NOMO-1 treated with dmso at 0.1 percent for 144 hours (cell line): ENCODE measurements at regions not wholly inside any gene's neighbourhood (a gene's known extent, or its start where the extent isn't known, plus 50 kb on each side); places are given as distances from the start of the nearest gene placed in this dataset.

Source experiments
- DNase-seq: peaks from one replicate; lab custom pipeline; 2025; ENCODE audit not compliant: unreplicated experiment; lab: John Stamatoyannopoulos, UW

DNA sequence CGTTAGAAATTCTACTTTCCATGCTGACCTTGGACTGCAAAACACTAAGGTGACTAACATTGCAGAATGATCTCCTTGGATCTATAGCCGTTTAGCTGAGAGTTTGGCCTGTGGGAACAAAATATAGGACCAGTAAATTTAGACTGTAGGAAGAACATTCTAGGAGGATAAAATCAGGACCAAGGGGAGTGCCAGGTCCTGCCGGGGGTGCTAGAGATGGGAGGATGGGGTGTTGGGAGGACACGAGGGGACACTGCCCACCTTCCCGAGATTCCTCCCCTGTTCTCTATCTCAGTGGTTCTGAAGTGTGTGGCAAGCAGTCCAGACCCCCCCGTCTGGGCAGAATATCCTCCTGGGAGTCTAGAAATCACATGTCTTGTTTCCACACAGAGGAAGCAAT lies 445.2 kb downstream of the ZSWIM6 start:
- DNase-seq = no peak

DNA sequence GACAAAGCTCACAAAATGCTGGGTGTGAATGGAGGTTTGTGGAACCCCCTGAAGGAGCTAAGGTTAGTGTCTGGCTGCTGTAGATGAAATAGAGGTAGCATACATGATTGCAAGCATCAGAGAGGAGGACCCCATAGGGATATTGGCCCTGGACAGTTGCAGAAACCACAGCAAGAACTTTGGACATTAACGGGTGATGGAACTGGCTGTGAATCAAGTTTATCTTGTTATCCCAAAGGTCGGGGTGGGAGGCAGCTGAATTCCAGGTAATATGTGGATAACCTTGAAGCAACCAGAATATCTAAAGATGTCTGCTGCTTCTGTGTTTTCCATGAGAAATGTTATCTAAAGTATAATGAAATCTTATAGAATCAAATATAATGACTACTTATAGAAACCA lies 447.7 kb downstream of the ZSWIM6 start:
- no peak for DNase-seq

DNA sequence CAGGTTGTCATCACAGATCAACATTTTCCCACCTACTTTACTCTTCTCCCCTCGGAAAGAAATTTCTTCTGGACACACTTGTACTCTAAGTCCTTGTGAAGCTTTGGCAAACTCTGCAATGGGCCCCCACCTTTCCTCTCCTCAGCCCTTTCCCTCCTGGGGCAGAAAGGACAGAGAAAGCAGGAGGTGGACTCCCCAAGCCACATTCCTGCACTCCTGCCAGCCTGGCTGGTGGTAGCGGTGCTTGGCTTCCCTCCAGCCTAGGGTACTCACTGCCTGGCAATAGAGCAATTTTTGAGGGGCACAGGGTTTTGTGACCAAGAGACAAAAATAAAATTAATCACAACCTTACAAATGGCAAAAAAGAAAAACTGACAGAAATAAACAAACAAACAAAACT lies 451.4 kb downstream of the ZSWIM6 start:
- no peak for DNase-seq

DNA sequence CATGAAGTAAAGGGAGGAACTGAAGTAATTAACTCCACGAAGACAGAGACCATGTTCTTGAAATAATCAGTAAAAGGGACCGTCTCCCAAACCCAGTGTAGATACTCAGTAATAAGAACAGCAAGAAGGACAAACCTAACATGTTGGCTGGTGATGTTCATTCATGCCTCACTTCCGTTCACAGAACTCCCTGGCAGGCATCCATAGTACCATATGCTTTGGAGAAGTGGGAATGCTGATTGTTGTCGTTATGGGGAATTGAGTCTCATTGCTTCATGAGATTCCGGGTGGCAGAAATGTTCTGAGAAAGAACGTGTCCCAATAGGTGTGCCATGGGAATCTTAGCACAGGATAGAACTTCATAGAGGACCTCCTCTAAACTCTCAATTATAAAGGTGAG lies 452.3 kb downstream of the ZSWIM6 start:
- DNase-seq = no peak

DNA sequence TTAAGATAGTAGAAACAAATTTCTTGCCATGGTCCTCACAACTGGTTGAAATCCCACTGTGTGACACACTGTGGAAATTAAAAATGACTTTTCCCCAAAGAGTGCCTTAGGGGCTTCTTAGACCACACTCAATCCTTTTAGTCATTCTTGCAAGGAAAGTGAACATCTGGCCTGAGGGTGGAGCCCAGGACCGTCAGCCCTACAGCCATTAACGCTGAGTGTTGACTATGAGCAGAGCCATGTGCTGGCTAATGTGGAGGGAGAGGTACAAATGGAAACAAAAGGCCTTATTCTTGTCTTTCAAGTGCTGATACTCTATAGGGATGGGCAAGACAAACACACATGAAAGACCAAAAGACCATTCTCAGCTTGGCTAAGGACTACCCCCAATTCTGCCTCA lies 456.5 kb downstream of the ZSWIM6 start:
- DNase-seq = no peak

DNA sequence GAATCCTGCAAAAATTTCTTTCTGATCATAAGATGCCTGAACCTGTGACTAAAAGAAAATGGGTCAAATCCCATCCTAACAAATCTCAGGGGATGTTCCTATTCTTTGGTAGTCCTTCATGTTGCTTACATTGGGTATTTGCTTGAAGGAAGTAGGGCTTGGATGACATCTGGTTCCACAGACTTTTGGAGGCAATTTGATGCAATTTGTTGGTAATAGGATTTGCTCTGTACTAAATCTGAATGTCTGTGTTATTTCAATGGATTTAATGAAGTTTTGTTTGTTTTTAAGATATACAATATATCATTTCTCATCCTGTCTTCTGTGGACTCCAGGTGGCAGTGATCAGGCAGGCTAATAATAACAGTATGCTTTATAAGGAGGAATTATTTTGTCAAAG lies 457.9 kb downstream of the ZSWIM6 start:
- no peak for DNase-seq

DNA sequence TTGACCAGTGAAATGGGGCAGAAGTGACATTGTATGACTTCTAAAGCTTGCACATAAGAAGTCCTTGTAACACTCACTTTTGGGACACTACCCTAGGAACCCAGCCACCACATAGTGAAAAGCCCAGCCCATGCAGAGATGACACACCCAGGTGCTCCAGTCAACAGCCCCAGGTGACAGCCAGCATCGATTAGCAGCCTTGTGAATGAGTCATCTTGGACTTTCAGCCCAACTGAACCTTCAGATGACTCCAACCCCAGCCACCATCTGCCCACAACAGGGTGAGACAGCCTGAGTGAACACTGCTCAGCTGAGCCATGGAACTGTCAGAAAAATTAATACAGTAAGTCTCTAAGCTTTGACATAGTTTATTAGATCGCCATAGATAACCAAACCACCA lies 458.6 kb downstream of the ZSWIM6 start:
- no peak for DNase-seq

DNA sequence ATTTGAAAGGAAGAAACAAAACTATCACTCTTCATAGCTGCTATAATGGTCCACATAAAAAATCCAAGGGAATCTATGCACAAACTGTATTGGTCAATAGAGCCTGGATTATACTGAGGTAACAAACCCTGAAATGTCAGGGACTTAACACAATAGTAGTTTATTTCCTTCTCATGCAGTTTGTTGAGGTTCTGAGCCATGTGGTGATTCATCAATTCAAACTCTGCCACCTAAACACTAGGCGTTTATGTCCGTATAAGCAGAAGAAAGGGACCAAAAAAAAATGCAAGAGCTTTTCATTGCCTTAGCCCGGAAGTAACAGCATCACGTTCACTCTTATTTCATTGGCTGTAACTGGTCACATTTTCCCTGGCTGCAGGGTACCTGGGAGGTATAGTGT lies 464.7 kb downstream of the ZSWIM6 start:
- DNase-seq = no peak

DNA sequence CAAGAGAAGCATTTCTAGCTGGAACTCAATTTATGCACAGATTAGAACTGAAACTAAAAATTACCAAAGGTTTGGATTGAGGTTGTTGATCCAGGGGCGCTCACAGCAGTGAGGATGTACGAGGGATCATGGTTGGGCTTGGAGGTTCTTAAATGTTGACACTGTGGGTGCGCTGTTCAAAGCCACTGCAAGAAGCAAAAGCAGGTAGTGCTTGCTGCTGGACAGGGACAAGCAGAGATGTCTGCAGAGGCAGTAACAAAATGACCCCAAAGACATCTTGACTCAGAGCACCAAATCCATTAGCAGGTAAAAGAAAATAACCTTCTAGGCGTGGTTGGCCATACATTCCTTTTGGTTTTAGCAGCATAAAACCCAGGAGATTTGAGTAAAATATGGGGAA lies 468.4 kb downstream of the ZSWIM6 start:
- DNase-seq = no peak

DNA sequence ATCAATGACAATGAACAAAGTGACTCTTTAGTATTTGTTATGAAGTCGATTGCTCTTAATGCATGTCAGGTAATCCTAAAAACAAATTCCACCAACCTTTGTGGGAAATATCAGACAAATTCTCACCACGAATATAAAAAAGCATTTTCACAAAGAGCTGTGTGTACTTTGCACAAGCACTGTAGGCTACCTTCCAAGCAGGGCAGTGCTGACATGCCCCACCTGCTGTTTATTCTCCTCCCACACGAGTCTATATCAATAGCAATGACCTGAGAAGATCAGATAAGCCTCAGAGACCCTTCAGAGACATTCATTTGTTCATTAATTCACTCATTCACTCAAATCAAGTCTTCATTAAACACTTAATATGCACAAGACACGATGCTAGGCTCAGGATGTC lies 469.1 kb downstream of the ZSWIM6 start:
- no peak for DNase-seq

DNA sequence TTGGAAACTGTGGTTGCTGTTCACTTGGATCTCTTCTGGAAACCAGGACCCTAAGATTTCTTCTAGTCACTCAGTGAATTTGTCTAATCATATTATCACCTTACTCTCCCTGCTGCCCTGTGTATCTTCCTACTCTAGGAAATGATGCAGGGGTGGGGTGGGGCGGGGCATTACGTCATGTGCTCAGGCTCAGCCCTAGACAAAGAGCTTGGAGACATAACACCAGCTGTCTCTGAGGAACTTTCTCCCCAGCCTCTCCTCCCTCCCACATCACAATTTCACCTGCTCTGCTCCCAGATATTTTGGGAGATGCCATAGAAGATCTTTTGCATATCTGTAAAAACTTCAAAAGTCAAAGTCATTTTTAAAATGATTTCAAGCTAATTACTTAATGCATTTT lies 470.4 kb downstream of the ZSWIM6 start:
- no peak for DNase-seq

DNA sequence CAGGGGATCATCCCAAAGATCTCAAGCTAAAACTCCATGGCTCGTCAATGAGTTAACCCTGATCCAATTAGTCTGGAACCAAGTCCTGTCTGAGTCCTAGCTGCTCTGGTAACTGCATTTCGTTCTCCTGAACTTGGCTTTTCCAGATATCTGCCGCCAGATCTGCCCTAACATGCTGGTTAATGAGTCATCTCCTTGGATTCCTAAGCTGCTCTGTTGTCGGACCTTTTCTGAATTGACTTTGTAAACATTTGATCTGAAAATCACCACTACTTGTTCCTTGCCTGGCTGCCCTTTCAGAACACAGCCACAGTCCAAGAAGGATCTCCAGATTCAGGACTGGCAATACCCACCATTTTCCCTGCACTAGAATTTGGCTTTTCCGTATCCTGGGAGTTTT lies 473.0 kb downstream of the ZSWIM6 start:
- no peak for DNase-seq

DNA sequence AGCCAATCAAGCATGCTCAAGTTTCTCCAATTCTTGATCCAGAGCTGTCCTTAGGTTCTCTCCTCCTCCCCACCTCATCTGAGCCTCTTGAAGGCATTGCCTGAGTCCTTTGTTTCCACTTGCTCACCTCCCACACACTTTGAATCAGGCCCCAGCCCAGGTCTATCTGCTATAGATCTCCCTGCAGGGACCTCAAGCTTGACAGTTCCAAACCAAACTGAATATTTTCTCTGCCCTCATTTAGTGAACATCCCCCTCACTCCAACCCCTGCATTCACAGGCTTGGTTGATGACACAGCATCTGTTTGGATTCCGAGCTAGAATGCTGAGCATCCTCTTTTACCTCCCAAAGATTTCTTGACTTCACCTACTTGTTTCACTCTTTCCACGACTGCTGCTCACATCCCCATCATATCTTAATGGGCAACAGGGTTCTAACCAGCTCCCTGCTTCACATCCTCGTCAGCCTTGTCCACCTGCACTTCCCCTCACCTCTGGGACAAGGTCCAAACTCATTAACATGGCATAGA lies 474.5 kb downstream of the ZSWIM6 start:
- no peak for DNase-seq

DNA sequence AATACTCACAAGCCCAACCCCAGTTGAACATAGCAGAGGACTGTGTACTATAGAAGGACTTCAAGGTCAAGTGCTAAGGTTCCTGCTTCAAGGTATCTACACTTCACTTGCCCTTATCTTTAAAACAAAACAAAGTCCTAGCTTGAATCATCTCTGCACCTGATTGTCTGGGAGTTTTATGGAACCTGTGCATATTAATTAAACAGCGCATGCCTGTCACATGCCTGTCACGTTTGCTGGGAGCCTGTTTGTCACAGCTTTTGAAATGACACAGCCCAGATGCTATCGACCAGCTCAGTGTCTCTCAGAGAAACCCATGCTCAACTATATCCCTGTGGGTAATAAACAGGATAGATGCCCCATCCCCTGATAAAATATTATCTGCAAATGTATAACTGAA lies 476.0 kb downstream of the ZSWIM6 start:
- no peak for DNase-seq

DNA sequence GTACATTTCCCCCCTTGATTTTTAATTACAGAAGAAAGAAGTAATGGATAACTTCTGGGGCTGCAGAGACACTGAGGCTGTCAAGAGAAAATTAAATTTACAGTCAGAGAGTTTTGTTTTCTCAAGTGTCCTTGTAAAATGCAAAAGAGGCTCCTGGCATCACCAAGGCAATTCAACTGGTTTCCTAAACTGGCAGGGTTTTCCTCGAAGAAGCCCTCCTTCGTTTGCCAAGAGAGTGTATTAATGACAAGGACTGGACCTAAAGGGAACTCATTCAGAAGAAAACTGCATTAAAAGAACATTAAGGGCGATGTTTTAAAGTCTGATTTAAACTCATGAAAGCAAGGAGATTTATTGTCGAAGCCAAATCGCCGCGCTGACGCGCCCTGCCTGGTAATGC lies 476.9 kb downstream of the ZSWIM6 start:
- DNase-seq = no peak

DNA sequence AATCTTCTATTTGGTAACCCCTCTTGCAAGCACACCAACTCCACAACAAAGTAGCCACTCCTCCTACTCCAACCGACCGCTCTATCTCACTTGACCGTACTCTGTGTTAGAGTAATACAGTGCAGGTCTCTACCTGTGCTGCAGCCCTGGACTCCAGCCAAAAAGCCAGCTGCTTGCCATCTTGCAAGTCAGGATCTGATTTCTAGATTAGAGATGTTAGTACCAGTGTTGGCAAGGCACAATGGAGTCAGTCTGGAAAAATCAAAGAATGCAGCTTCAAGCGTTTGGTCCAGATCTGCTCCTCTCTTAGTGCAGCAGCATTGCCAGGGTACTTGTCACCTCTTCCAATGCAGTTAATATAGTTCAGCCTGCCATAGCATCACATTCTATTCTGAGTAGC lies 477.6 kb downstream of the ZSWIM6 start:
- DNase-seq = no peak

DNA sequence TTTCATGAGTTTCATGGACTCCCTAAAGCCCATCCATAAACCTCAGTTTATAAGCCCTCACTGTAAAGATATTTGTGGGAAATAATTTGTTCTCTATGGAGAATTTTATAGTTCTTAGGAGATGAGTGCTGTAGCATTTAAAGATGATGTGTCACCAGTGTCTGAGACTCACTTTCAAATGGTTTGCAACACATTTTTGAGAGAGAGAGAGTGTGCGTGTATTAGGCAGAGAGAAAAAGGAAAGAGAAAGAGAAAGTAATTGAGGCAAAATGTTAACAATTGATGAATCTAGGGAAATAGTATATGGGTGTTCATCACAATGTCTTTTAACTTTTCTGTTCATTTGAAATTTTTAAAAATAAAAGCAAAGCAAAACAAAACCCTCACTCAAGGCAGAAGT lies 479.0 kb downstream of the ZSWIM6 start:
- no peak for DNase-seq

DNA sequence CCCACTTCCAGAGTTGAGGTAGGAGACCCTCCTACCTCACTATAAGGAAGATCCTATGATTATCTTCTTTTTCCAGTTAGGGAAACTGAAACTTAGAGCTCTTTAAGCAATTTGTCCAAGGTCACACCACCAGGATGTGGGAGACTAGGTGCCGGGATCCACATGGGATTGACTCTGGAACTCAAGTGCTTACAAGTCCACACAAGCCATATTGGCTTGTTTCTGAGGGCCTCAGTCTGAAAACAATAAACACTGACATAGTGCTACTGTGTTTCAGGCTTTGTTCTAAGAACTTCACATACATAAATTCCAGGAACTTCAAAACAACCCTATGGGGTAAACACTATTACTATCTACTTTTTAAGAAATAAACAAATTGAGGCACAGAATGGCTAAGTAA lies 481.3 kb downstream of the ZSWIM6 start:
- no peak for DNase-seq

DNA sequence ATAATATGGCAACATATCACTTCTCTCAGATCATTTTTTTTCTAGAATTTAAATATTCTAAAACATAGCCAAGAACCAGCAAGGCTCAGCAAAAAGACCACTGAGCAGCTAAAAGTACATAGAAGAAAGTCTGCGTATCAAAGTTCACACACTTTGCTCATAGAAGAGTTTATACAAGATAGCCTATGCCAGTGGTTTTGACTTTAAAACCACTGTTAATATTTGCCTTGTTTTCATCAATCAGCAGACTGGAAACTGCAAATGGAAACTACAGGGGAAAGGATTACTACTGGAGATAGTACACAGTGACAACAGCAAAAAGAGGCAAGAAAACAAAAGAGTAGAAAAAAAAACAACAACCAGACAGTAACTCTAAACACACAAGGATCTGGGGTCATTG lies 483.3 kb downstream of the ZSWIM6 start:
- no peak for DNase-seq

DNA sequence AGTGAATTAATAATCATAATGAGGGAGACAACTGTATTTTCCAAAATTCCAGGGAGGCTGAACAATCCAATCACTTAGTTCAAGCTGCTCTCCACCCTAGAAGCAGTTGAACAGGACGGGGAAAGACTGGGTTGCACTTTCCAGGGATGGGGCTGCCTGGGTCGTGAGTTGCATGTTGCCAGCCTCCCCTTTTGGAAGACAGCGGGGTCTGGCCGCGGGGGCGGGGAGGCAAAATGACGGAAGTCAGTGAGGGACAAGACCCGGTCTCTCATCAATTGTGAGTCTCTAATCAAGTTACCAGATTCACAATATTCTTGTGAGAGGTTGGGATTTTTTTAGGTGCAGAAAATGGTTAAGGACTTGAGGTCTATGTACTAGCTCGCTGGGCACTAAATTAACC lies 484.1 kb downstream of the ZSWIM6 start:
- no peak for DNase-seq

DNA sequence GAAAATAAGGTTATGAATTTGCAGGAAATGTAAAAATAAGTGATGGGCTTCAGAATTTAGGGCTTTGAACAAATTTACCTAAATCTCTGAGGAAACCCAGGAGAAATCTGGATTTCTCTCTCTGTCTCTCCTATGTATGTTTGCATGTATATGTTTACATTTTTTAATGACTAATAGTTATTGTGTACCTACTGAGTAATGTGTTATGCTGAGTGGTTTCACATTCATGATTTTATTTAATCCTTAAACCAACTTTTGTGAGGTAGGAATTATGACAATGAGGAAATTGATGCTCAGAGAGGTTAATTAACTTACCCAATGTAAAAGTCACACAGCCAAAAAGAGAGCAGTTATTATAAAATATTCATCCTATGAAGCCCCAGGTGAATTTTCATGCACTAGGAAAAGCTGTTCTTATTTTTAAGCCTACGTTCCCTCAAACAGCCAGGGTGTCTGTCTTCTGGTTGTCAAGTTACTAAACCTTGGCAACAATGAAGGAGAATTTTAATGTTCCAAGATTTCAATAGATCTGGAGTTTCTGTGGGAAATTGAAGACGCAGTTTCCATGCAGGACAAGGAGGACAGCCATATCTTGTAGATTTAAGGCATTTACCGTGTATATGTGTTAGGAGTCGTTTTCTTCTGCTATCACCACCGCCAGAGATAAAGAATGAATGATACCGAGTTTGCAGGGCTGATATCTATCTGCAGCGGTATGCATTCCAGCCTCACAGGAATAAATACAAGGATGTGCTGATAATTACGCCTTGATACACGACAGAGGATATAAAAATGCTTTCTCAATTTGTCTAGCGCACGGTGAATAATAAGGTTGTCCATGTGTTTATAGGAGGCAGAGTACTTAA lies 484.8 kb downstream of the ZSWIM6 start:
- DNase-seq = no peak

DNA sequence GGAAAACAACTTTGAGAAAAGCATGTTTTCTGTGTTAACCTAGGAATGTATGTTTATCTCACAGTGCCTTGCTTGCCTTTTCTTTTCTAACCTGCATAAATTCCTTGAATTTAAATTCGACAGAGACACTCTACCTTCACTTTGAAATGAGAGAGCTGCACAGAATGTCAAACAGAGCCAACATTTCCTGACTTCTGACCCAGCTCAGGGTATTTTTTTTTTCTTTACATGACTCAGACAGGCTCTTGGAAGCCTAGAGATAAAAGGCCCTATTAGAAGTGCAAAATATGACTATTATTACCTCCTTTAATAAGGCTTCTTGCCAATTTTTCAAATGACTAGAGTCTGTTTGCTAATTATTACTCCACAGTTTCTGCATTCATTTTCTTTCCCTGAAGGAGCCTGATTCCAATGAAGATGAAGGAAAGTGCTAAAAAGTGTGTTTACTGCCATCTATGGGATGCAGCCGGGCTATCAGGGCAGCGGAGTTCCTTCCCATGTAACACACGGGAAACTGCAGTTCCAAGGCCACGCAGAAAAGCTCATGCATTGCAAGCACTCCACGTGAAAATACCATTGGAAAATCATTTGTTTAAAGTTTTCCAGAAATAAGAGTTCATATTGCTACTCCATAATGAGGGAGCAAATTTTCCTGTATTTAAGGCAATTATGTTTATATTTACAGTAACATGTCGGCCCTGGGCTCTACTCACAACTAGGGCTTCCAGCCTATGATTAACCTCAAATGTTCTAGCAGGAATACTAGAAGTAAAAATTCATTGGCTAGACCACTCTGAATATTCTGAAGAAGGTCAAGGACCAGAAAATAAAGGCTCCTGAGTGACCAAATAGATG lies 485.6 kb downstream of the ZSWIM6 start:
- DNase-seq = no peak
